ENCODE measurements at regions not wholly inside any gene's neighbourhood (a gene's known extent, or its start where the extent isn't known, plus 50 kb on each side); places are given as distances from the start of the nearest gene placed in this dataset.
"Not testable (repeated sequence)": the region's sequence is repeated elsewhere in the genome, so short reads cannot be mapped to it uniquely, and the experiment has no call there.

DNA sequence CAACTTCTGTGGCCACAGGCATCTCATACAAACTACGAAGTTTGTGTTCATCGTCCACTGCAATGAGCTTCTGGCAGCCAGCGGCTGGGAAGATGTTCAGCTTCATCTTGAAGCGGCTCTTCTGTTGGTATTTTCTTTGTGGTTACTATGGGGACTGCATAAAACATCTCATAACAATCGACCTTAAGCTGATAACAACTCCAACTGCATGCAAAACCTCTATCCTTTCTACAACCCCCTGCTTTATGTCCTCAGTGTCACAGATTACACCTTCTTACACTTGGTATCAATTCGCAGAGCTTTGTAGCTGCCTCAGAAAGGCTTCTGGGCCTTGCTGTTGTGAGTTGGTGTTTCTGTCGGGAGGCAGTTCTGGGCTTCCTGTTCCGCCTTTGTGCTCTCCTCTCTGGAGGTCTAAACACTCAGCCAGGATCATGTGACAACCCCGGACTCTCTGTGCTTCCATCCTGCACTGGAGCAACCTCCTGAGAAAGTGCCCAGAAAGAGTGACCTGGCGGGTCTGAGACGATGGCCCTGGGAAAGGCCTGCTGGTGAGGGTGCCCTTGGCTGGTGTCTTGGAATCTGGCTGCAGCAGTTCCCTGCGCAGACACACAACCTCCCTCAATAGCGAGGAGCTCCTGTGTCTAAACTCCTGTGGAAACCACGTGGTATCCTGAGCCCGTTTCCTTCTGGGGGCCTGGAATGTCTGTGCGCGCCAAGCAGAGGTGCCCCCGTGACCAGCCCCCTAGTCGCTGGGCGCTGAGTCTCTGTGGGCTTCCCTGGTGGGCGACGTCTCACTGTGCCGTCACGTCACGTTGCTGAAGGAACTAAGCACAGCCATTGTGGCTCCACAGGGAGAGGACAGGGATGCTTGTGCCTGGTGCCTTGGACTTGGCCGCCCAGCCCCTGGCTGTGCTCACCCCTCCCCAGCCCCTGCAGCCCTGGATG is 339.6 kb downstream of the ADGRD1 start:
- not testable (repeated sequence) for DNase-seq

DNA sequence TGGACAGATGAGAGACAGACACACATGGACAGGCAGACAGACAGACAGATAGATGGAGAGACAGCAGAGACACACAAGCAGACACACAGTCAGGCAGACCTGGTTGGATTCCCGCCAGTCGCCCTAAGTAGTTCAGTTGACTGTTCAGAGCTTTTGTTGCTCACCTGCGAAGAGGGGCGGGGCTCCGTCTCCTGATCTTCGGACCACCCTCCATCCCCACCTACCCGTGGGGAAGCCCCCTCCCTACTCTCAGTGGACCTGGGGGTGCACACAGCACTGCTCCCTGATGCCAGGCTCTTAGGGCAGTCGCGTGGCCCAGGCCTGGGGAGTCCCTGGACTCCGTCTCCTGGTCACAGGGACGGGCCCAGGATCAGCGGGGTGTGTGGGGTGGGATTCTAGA is 341.0 kb downstream of the ADGRD1 start:
- not testable (repeated sequence) for DNase-seq

DNA sequence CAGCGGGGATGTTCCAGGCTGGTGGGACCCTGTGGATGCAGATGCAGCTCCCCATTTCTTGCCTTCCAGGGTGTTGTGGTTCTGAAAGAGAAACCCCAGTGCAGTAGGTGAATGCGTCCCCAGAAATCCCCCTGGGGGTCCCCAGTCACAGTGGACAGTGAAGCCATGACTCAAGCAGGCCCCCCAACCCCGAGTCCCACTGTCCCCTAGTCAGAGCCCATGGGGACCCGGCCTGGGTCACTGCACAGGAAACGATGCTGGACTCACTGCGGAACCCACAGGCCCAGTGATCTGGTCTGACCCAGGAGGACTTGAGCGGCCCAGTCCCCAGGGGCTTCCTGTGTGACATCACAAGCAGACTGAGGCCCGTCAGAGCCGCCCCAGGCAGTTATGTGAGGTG is 341.4 kb downstream of the ADGRD1 start:
- not testable (repeated sequence) for DNase-seq

DNA sequence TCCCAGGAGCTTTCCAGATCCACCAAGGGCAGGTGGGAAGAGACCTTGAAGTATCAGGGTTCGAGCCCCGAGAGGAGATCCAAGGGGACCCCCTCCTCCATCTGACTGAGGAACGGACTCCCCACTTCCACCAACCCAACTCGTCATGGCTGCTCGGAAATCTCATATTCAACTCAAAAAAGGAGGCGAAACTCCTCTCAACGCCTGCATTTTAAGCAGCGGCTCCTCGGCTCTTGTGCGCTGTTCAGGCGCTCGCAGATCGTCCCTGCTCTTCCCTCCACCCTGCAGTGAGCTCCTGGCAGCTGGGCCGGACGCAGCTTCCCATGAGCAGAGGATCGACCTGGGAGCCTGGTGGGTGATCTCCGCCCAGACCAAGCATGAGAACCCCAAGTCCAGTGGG is 341.9 kb downstream of the ADGRD1 start:
- not testable (repeated sequence) for DNase-seq

DNA sequence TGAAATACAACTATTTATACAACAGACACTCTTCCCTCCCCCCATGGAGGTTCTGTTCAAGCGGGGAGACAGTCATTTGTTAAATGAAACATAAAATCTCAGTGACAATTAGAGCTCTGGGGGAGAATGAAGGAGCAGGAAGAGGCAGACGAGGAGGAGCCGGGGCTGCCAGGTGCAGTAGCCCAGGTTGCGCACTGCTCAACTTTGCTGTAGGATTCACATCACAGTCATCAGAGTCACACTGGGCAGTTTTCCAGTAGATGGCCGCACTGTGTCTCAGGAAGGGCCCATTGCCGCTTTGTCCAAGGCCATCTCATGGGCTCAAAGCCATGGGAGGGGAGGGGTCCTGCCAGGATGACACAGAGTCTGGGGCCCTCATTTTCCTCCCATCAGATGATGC is 342.4 kb downstream of the ADGRD1 start:
- DNase-seq = not testable (repeated sequence)

DNA sequence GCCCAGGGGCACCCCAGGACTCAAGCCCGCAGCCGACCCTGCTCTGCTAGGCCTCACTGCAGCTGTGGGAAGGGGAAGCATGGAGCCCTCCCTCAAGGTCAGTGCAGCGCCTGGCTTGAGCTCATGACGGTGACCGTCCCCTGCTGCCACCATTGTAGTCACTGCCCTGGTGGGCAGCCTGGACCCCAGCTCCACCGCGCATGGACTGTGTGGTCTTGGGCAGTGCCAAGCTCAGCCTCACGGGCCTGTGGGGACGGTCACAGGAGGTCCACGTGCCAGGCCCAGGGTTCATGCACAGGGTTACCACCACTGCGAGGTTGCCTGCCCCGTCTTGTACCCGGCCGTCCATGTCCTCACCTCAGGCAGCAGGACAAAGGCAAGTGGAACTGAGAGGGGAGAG is 342.9 kb downstream of the ADGRD1 start:
- not testable (repeated sequence) for DNase-seq

DNA sequence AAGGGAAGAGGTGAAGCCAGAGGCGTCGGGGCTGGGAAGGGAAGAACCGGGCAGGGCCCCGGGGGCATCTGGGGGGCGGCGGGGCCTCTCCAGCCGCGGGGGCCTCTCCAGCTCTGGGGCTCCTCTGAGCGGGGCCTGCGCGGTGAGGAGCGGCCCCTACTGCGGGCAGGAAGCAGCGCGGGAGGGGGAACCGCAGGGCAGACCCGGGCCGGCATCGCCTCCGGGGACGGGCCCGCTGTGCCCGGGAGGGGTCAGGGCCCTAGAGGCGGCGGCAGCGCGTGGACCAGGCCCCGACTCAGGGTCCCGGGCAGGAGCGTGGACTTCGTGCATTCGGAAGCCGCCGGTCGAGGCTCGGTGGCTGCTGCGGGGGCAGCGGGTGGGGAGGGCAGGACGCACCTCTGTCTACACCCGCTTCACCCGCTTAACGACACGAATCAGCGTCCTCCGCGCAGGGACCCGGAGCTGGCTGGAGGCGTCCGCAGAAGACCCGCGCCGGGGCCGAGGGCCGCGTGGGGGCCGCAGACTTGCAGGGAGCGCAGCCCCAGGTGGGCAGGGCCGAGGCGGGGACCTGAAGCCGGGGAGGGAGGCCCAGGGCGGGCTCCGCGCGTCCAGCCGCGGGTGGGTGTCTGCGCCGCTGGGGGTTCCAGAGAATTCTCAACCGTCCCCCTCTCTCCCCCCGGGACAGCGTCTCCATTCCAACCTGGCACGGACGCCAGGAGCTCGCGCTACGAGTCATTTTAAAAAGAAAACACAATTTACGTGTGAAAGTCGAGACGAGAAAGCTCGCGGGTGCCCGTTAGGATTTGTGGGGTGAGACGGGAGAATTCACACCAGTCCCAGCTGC is 345.0 kb downstream of the ADGRD1 start:
- not testable (repeated sequence) for DNase-seq

DNA sequence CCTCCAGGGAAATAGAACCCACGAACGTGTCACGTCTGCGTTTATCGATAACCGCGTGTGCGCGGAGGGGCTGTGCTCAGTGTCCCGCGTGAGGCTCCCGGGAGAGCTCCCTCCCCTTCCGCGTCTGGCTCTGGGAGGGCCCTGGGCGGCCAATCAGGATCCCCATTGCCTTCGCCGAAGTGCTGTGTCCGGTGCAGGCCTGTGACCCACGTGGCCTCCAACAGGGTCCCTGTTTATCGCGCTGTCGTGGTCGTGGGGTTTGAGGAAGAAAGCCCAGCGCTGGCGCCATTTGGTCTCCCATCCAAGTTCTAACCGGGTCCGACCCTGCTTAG is 345.6 kb downstream of the ADGRD1 start:
- not testable (repeated sequence) for DNase-seq

DNA sequence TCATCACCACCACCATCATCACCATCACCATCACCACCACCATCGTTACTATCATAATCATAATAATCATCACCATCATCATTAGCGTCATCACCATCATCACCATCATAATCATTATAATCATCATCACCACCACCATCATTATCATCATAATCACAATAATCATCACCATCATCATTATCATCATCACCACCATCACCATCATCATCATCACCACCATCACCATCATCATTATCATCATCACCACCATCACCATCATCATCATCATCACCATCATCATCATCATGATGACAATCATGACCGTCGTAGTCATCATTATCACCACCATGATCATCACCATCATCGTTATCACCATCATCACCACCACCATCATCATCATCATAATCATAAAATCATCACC is 349.9 kb downstream of the ADGRD1 start:
- DNase-seq = not testable (repeated sequence)

DNA sequence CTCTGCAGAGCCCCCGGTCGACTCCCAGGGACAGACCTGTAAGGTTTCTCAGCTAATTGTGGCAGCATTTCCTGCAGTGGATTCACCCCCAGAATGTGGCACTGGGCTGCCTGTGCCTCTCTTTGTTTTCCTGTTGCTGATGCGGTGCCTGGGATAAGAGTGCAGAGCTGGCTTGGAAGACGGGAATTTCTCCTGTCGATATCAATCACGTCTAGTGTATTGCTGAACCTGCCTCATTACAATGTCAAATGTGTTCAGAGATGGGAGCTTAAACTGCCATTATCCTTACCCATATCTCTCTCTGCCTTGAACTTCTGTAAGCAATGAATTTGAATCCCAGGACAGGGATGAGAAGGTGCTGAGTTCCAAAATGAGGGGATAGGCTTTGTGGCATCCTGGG is 350.9 kb downstream of the ADGRD1 start:
- not testable (repeated sequence) for DNase-seq

DNA sequence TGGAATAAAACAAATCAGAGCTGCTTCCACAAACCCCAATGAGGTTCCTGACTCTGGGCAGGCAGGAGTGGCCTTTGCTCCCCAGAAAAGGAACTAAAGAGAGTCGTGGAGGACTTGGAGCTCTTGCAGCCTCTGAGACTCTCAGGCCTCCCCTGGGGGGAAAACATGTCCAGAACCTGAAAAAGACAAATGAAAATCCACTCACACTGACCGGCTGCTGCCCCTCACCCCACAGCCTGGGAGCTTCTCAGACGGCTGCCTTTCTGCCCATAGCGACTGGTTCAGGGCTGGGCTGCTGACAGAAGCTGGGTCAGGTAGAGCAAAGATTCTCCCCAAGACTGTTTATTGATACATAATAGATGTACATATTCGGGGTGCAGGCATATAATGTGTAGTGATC is 356.0 kb downstream of the ADGRD1 start:
- no peak for DNase-seq

DNA sequence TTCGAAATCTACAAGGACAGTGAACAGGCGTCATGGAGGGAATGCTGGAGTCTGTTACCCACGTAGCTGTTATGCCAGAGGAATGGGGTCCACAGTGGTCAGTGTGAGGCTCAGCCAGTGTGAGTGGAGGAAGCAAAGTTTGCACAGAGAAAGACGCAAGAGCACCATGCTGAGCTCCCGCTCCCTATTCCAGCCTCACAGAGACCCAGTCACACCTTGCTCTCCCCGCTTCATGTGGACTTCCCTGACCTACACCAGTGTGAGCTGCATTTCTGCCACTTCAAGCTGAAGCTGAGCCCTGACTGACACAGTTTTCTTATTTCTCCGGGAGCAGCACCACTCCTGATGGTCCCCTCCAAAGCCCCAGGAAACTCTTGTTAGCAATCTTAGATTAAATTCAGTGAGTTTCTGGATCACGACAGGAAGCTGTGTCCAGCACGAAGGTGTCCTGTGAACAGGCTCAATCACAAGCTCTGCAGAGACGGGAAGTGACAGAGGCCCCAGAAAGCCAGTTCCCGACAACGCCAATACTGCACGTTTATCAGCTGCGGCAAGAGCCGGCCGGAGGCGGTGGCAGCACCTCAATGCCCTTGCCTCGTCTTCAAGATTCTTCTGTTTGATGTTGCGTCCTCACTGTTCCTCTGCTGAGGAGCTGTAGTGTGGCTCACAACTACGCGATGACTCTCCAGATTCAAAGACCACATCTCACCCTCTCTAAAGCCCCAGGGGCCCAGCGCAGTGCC is 356.7 kb downstream of the ADGRD1 start:
- not testable (repeated sequence) for DNase-seq

DNA sequence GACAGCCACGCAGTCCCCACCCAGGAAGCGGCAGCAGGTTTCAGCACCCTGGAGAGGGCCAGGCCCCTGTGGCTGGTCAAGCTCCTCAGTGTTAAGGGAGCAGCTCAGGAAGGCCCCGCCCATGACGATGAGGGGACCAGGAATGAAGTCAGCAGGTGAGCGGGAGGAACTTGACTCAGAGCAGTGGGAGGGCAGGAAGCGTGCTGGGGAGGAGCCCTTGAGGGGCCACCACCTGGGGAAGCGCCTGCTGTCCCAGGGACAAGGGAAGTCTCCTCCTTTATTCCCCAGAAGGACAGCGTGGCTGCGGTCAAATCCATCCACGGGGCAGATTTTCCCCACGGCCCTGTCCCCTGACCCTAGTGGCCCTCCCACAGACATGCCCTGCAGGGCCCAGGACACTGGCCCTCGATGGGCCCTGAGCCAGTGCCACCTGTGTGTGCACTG is 357.6 kb downstream of the ADGRD1 start:
- not testable (repeated sequence) for DNase-seq

DNA sequence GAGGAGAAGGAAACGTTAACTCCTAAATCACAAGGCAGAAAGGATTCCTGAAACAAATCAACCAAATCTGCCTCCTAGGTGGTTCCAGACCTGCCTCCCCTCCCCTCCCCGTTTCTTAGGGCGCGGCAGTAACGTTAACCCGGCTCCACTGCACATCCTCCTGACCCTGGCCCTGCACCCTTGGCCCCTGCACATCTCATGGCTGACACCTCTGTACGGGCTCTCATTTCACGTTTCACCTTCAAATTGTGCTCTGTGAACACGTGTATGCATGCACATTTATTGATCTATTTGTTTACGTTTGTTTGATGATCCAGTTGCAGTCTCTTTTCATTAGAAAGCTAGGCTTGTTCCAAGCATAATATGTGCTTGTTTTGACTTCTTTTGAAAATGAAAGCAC is 358.1 kb downstream of the ADGRD1 start:
- DNase-seq = no peak

DNA sequence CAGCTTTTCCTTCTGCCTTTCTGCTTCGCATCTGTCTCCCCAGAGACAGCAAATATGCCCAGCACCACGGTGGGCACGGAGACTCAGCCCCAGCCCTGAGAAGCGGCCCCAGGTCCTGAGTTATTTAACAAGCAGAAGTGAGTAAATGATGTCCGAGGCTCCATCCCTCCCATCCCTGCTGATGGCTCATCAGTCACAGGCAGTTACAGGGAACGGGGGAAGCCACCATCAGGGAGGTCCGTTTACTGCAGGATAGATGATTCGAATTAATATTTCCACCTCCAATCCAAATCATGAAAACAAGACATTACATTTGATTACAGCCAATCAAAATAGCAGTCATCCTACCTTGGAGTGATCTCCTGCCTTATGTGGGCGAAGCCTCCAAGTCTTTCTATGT is 358.7 kb downstream of the ADGRD1 start:
- DNase-seq = not testable (repeated sequence)

DNA sequence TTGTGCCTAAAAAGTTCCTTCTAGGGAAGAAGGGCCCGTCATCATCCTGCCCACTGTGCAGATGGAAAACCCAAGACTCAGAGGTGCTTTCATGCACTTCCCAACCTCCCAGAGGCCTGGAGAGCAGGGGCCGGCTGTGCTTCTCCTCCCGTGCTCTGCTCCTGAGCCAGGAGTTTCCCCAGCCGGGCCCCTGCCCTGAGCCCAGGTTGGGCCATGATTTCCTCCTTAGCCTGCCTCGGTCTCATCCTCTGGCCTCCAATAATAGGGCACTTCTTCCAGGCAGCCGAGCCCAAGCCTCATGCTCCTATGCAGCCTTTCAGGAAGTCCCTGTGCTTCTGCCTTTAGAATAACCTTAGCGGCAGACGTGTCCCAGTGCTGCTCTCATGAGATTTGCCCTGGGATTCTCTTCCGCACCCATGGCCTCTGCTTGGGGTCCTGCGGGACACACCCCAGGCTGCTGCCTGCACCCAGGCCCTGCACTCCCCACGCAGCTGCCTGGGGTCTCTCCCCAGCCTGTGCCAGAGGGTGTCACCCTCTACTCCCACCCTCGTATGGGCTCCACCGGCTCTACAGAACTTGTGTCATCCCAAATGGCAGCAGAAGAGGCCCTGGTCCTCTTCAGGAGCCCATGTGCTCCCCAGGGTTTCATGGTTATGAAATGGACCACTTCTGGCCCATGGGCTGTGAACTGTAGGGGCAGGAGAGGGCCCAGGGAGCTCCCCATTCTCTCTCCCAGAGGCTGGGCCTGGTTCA is 359.3 kb downstream of the ADGRD1 start:
- no peak for DNase-seq

DNA sequence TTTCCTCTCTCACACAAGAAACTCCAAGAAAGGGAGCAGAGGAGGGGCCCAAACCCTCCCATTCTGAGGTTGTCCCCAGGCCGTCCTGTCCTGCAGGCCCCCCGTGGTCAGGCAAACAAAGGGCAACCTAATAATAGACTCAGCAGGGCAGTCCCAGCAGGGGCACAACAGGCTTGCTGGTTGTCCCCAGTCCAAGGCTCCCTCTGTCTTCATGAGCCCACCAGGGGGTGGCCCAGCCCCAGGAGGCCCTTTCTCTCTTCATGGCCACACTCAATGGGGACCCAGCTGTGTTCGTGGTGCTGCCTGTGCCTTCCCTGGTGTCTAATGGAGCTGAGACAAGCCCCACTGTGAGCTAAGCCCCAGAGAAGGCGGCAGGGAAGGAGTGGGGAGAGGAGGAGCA is 359.9 kb downstream of the ADGRD1 start:
- DNase-seq = no peak

DNA sequence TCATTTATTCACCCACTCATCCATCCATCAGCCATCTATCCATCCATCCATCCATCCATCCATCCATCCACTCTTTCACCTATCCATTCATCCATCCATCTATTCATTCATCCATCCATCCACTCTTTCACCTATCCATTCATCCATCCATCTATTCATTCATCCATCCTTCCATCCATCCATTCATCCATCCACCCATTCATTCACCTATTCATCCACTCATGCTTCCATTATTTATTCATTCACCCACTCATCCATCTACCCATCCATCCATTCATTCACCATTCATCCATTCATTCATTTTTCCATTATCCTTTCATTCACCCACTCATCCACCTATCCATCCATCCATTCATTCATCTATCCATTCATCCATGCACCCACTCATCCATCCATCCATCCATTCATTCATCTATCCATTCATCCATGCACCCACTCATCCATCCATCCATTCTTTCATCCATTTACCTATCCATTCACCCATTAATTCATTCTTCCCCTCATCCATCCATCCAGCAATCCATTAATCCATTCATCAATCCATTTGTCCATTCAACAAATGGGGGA is 360.9 kb downstream of the ADGRD1 start:
- no peak for DNase-seq

DNA sequence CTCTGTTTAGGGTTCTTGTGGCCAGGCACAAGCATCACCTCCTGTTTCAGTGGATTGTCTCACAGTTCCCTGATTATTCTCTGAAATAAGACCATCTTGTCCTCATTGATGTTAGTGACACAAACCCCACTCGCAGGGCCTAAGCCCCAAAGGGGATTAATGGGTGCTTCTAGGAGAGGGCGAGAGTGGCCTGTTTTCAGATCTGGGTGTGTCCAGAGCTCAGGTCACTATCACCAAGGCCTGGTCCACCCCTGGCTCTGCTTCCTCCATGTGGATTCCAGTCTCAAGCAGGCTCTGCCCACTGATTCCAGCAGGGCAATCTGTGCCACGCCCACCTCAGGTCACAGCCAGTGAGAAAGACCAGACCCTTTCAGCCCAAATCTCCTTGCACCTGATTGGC is 361.9 kb downstream of the ADGRD1 start:
- no peak for DNase-seq

DNA sequence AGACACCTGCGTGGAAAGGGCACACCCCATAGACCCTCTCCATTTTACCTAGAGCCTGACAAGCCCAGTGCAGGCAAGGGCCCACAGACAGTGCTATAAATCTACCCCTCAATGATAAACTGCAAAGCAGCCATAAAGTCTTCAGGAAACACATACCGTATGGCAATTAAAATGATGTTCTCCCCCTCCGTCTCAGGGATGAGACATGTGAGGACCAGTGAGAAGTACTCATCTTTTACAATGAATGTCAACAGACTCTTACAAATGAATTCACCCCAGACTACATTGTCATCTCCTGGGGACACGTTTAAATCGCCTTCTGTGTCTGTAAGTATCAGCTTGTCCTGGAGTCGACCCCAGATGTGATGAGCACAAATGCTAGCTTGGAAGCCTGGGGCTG is 362.7 kb downstream of the ADGRD1 start:
- no peak for DNase-seq

DNA sequence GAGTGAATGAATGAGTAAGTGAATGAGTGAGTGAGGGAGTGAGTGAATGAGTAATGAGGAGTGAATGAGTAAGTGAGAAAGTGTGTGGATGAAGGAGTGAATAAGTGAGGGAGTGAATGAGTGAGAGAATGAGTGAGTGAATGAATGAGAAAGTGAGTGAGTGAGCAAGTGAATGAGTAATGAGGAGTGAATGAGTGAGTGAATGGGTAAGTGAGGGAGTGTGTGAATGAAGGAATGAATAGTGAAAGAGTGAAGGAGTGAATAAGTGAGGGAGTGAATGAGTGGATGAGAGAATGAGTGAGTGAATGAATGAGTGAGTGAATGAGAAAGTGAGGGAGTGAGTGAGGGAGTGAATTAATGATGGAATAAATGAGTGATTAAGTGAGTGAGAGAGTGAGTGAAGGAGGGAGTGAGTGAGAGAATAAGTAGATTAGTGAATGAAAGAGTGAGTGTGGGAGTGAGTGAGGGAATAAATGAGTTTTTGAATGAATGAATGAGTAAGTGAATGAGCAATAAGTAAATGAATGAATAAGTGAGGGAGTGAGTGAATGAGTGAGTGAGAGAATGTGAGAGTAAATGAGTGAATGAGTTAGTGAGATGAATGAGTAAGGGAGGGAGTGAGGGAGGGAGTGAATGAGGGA is 364.5 kb downstream of the ADGRD1 start:
- DNase-seq = no peak

Data from left hindlimb (tissue), 1 donor.